GM23248 (cell line): ENCODE measurements at regions not wholly inside any gene's neighbourhood (a gene's known extent, or its start where the extent isn't known, plus 50 kb on each side); places are given as distances from the start of the nearest gene placed in this dataset.

ENCODE experiments used
- DNase-seq: peaks from one replicate; pipeline ENCODE4 v3.0.0-alpha.2; 2015
- H2AFZ ChIP-seq: fragments of 200-600 bp; sonication (generic); 2 replicates; pipeline ENCODE4 v1.6.1; 2016; ENCODE audit warnings: antibody characterized with exemption
- H3F3A ChIP-seq: fragments of 200-600 bp; sonication (generic); 2 replicates; pipeline ENCODE4 v1.6.1; 2016; ENCODE audit warnings: mild to moderate bottlenecking, antibody characterized with exemption, mixed run types; ENCODE audit not compliant: insufficient read depth
- H3K27ac ChIP-seq: fragments of 200-600 bp; sonication (generic); 2 replicates; pipeline ENCODE4 v1.5.1; 2016; ENCODE audit warnings: mild to moderate bottlenecking
- H3K27me3 ChIP-seq: fragments of 200-600 bp; sonication (generic); replicated peaks from 2 replicates; pipeline ENCODE4 v1.6.1; 2016; ENCODE audit warnings: mild to moderate bottlenecking; ENCODE audit not compliant: insufficient read depth
- H3K36me3 ChIP-seq: fragments of 200-600 bp; sonication (generic); 2 replicates; pipeline ENCODE4 v1.6.1; 2016; ENCODE audit warnings: low read depth, mild to moderate bottlenecking
- H3K4me1 ChIP-seq: fragments of 200-600 bp; sonication (generic); 2 replicates; pipeline ENCODE4 v1.6.1; 2016; ENCODE audit warnings: mild to moderate bottlenecking; ENCODE audit not compliant: insufficient read depth
- H3K4me2 ChIP-seq: fragments of 200-600 bp; sonication (generic); one replicate; pipeline ENCODE4 v1.6.1; 2016; ENCODE audit warnings: mild to moderate bottlenecking; ENCODE audit not compliant: unreplicated experiment
- H3K4me3 ChIP-seq: fragments of 200-600 bp; sonication (generic); 2 replicates; pipeline ENCODE4 v1.5.1; 2016; ENCODE audit warnings: mild to moderate bottlenecking
- H3K79me2 ChIP-seq: fragments of 200-600 bp; sonication (generic); 2 replicates; pipeline ENCODE4 v1.6.1; 2016; ENCODE audit warnings: mild to moderate bottlenecking; ENCODE audit not compliant: insufficient read depth
- H3K9ac ChIP-seq: fragments of 200-600 bp; sonication (generic); 2 replicates; pipeline ENCODE4 v1.6.1; 2016; ENCODE audit warnings: mild to moderate bottlenecking
- H3K9me2 ChIP-seq: fragments of 200-600 bp; sonication (generic); 2 replicates; pipeline ENCODE4 v1.6.1; 2016; ENCODE audit warnings: mixed run types, mild to moderate bottlenecking, moderate library complexity; ENCODE audit not compliant: insufficient read depth
- H3K9me3 ChIP-seq: fragments of 200-600 bp; sonication (generic); one replicate; pipeline ENCODE4 v1.6.1; 2017; ENCODE audit warnings: low read depth
- H4K20me1 ChIP-seq: fragments of 200-600 bp; sonication (generic); 2 replicates; pipeline ENCODE4 v1.6.0; 2016; ENCODE audit not compliant: insufficient read depth
- EZH2 ChIP-seq: fragments of 200-600 bp; sonication (generic); IDR thresholded peaks from 2 replicates; pipeline ENCODE4 v1.6.1; 2018; ENCODE audit warnings: antibody characterized with exemption, mild to moderate bottlenecking; ENCODE audit not compliant: insufficient read depth, poor library complexity, severe bottlenecking
- EZH2phosphoT487 ChIP-seq: fragments of 200-600 bp; sonication (generic); IDR thresholded peaks from 2 replicates; pipeline ENCODE4 v1.6.1; 2018; ENCODE audit warnings: antibody characterized with exemption, moderate library complexity, mild to moderate bottlenecking, low read depth; ENCODE audit not compliant: insufficient read depth
- WGBS, 2 experiments: methylation state at CpG; one replicate each; pipeline ENCODE4 v1.1.6; 2015 to 2017; ENCODE audit warnings: low lambda C conversion rate in 2 of 2, low coverage in 1 of 2; ENCODE audit errors: missing lambda C conversion rate in 2 of 2; 5-methylcytosine and 5-hydroxymethylcytosine counted together
- in situ Hi-C: fragments of 300-500 bp; cut with MboI; formaldehyde crosslinking; loops from 2 replicates; pipeline ENCODE4 v1.15.0; 2020

- Histone ChIP-seq H3K4me2 (no peak overlapping the region), H3K9ac (no peak overlapping the region), H3K4me1 (no peaks in the 10 kb centered on the region), H3K4me3 (no peak overlapping the region), H3K36me3 (no peaks in the 10 kb centered on the region), H3K27me3 (no peaks in the 10 kb centered on the region), H2AFZ (no peak overlapping the region), H3F3A (no peaks in the 10 kb centered on the region), H3K9me2 (no peaks in the 10 kb centered on the region), H3K9me3 (no peaks in the 10 kb centered on the region), H4K20me1 (no peaks in the 10 kb centered on the region), H3K79me2 (no peaks in the 10 kb centered on the region), H3K27ac (no peak overlapping the region)
- DNase-seq, result no peak
- WGBS, 2 experiments, result 14% methylated on average over 7 of the region's 7 CpGs
- in situ Hi-C loops, result no loop called here
- TF ChIP-seq EZH2, result no peak
Measured at GRCh38 chr20:55471052-55472006, 534.0 kb downstream of the CBLN4 start.

GRCh38 chr20:55469074-55469473, 536.2 kb downstream of the CBLN4 start:
- in situ Hi-C loops, result no loop called here
- no peak for DNase-seq
- H3K9me3 ChIP-seq, result no peaks in the 10 kb centered on the region

GRCh38 chr20:55461519-55461918, 543.8 kb downstream of the CBLN4 start:
- TF ChIP-seq EZH2 (no peak), EZH2phosphoT487 (no peak)
- no peak overlapping the region for H2AFZ ChIP-seq
- H3K79me2 ChIP-seq, result no peaks in the 10 kb centered on the region
- H3K27ac ChIP-seq, result no peak overlapping the region
- no peak for DNase-seq
- no peaks in the 10 kb centered on the region for H3K4me1 ChIP-seq
- 73 to 75% methylated on average over 8 of the region's 8 CpGs for WGBS, 2 experiments
- no peaks in the 10 kb centered on the region for H4K20me1 ChIP-seq
- no peaks in the 10 kb centered on the region for H3K36me3 ChIP-seq
- H3F3A ChIP-seq, result no peaks in the 10 kb centered on the region
- no peak overlapping the region for H3K9ac ChIP-seq
- H3K9me3 ChIP-seq, result no peaks in the 10 kb centered on the region
- in situ Hi-C loops, result no loop called here
- H3K4me3 ChIP-seq, result no peak overlapping the region
- no peak overlapping the region for H3K4me2 ChIP-seq
- H3K9me2 ChIP-seq, result no peaks in the 10 kb centered on the region
- no peaks in the 10 kb centered on the region for H3K27me3 ChIP-seq

More at GRCh38 chr20:55469074-55469473, 536.2 kb downstream of the CBLN4 start:
- H4K20me1 ChIP-seq, result no peaks in the 10 kb centered on the region
- TF ChIP-seq EZH2 (no peak), EZH2phosphoT487 (no peak)
- no peak overlapping the region for H3K9ac ChIP-seq
- H3K27me3 ChIP-seq, result no peaks in the 10 kb centered on the region
- H2AFZ ChIP-seq, result no peak overlapping the region
- H3K4me3 ChIP-seq, result no peak overlapping the region
- 0 to 6% methylated on average over 2 of the region's 2 CpGs for WGBS, 2 experiments
- H3K79me2 ChIP-seq, result no peaks in the 10 kb centered on the region
- H3K27ac ChIP-seq, result no peak overlapping the region
- no peaks in the 10 kb centered on the region for H3F3A ChIP-seq
- H3K4me2 ChIP-seq, result no peak overlapping the region
- no peaks in the 10 kb centered on the region for H3K36me3 ChIP-seq
- no peaks in the 10 kb centered on the region for H3K9me2 ChIP-seq
- H3K4me1 ChIP-seq, result no peaks in the 10 kb centered on the region

- TF ChIP-seq EZH2phosphoT487 (no peak), EZH2 (no peak)
- Histone ChIP-seq H3K27ac (no peak overlapping the region), H3K9ac (no peak overlapping the region), H2AFZ (no peak overlapping the region), H3K79me2 (no peaks in the 10 kb centered on the region), H3K4me3 (no peak overlapping the region), H3K36me3 (no peaks in the 10 kb centered on the region), H3K4me2 (no peak overlapping the region), H3F3A (no peaks in the 10 kb centered on the region), H4K20me1 (no peaks in the 10 kb centered on the region), H3K9me2 (no peaks in the 10 kb centered on the region), H3K27me3 (no peaks in the 10 kb centered on the region), H3K4me1 (no peaks in the 10 kb centered on the region), H3K9me3 (no peaks in the 10 kb centered on the region)
- WGBS, 2 experiments, result 26 to 42% methylated on average over 1 of the region's 1 CpG
- no peak for DNase-seq
- in situ Hi-C loops, result no loop called here
Measured at GRCh38 chr20:55456316-55456940, 548.9 kb downstream of the CBLN4 start.
